Chondrocyte (in vitro differentiated cells): ENCODE measurements at regions not wholly inside any gene's neighbourhood (a gene's known extent, or its start where the extent isn't known, plus 50 kb on each side); places are given as distances from the start of the nearest gene placed in this dataset.

Experiments
- DNase-seq: peaks from one replicate; pipeline ENCODE4 v3.0.0; 2021; ENCODE audit warnings: mixed read lengths, low spot score
- H3K27ac Mint-ChIP-seq: one replicate; pipeline ENCODE4 v1.8.0; 2021; ENCODE audit warnings: mild to moderate bottlenecking, moderate library complexity, mixed read lengths; ENCODE audit not compliant: unreplicated experiment
- H3K27me3 Mint-ChIP-seq: 2 replicates; pipeline ENCODE4 v1.8.0; 2021; ENCODE audit warnings: low read depth, mixed read lengths
- H3K36me3 Mint-ChIP-seq: 2 replicates; pipeline ENCODE4 v1.8.0; 2021; ENCODE audit warnings: low read depth, mixed read lengths
- H3K4me1 Mint-ChIP-seq: 2 replicates; pipeline ENCODE4 v1.8.0; 2021; ENCODE audit warnings: low read depth, mild to moderate bottlenecking, mixed read lengths
- H3K4me3 Mint-ChIP-seq: one replicate; pipeline ENCODE4 v1.8.0; 2021; ENCODE audit warnings: mild to moderate bottlenecking, moderate library complexity, mixed read lengths; ENCODE audit not compliant: unreplicated experiment
- H3K9me3 Mint-ChIP-seq: 2 replicates; pipeline ENCODE4 v1.8.0; 2021; ENCODE audit warnings: low read depth, mixed read lengths
- CTCF ChIP-seq: fragments of 200-600 bp; sonication (generic); IDR thresholded peaks from 2 replicates; pipeline ENCODE4 v1.5.0; 2021; ENCODE audit warnings: antibody characterized with exemption, mild to moderate bottlenecking, moderate library complexity

- H3K4me3 Mint-ChIP-seq, result no peak overlapping the region
- no peak for TF ChIP-seq CTCF
- no peaks in the 10 kb centered on the region for H3K27me3 Mint-ChIP-seq
- peaks cover 15% of the 10 kb centered on the region for H3K36me3 Mint-ChIP-seq
- no peak for DNase-seq
- H3K4me1 Mint-ChIP-seq, result peaks cover 56% of the 10 kb centered on the region
- H3K27ac Mint-ChIP-seq, result peak overlapping the region; percentile 92
- peaks cover 35% of the 10 kb centered on the region for H3K9me3 Mint-ChIP-seq
Measured at GRCh38 chr5:56625541-56625940, 189.8 kb upstream of the MAP3K1 start.

GRCh38 chr5:56624751-56625150 lies 190.6 kb upstream of the MAP3K1 start:
- H3K4me1 Mint-ChIP-seq, result peaks cover 56% of the 10 kb centered on the region
- H3K27me3 Mint-ChIP-seq, result no peaks in the 10 kb centered on the region
- H3K36me3 Mint-ChIP-seq, result peaks cover 15% of the 10 kb centered on the region
- no peak overlapping the region for H3K4me3 Mint-ChIP-seq
- peak overlapping the region; percentile 92 for H3K27ac Mint-ChIP-seq
- no peak for DNase-seq
- peaks cover 35% of the 10 kb centered on the region for H3K9me3 Mint-ChIP-seq
- TF ChIP-seq CTCF, result no peak

DNA sequence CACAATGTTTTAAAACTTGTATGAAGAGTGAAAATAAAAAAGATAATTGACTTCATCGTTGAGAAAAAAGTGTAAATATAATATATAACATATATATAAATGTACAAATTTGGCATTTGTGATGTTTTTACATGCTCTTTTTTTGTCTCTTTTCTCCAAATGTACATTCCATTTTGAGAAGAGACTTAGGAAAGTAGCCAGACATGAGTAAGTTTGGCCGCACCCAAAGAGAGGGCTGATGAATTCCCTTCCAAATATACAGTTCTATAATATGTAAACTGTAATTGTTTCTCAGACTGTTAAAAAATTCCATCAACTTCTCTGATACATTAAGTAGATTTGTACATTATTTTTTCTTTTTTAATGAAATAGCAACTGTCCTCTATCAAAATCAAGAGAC lies 193.2 kb upstream of the MAP3K1 start:
- Mint-ChIP-seq H3K9me3 (peaks cover 33% of the 10 kb centered on the region), H3K27me3 (no peaks in the 10 kb centered on the region), H3K36me3 (peaks cover 15% of the 10 kb centered on the region), H3K4me1 (peaks cover 56% of the 10 kb centered on the region), H3K27ac (peak overlapping the region; percentile 87), H3K4me3 (no peak overlapping the region)
- no peak for DNase-seq
- TF ChIP-seq CTCF, result no peak

DNA sequence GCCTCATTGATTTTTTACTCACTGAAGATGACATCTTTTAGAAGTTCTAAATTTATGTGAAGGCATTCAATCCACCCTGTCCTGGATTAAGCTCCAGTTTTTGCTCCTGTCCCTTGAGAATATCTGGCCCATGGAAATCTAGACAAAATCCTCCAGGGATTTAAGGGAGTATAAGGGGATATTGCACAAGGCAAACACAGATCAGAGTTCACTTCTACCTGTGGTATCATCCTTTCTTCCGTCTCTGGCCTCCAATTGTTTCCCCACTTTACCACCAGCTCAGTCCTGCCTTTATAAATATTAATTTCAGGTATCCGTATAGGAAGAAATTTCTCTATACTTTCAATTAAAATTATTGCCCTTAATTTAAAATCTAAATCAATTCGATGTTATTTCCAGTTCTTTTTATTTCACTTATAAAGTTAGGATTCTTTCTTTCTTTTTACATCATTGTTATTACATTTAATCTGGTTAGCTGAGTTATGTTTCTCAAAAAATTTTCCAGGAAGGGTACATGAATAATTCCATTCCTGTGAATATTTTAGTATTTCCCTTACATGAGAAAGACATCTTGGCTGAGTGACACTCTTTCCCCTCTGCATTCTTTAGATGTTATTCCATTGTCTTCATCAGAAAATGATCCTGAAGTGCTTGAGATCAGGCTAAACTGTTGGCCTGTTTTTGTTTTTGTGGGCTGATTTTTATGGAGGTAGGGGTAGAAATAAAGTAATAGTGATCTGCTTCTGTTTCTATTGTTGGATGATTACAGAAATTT lies 194.3 kb upstream of the MAP3K1 start:
- no peak overlapping the region for H3K4me3 Mint-ChIP-seq
- no peaks in the 10 kb centered on the region for H3K27me3 Mint-ChIP-seq
- H3K9me3 Mint-ChIP-seq, result peaks cover 29% of the 10 kb centered on the region
- peak overlapping the region; percentile 87 for H3K27ac Mint-ChIP-seq
- peaks cover 55% of the 10 kb centered on the region for H3K4me1 Mint-ChIP-seq
- DNase-seq, result no peak
- no peak for TF ChIP-seq CTCF
- H3K36me3 Mint-ChIP-seq, result peaks cover 11% of the 10 kb centered on the region

- TF ChIP-seq CTCF, result no peak
- Mint-ChIP-seq H3K4me3 (no peak overlapping the region), H3K27me3 (no peaks in the 10 kb centered on the region), H3K27ac (no peak overlapping the region), H3K36me3 (peaks cover 11% of the 10 kb centered on the region), H3K9me3 (peaks cover 27% of the 10 kb centered on the region), H3K4me1 (peaks cover 47% of the 10 kb centered on the region)
- DNase-seq, result no peak
Measured at GRCh38 chr5:56617998-56618397, 197.4 kb upstream of the MAP3K1 start.
